ENCODE measurements at regions not wholly inside any gene's neighbourhood (a gene's known extent, or its start where the extent isn't known, plus 50 kb on each side); places are given as distances from the start of the nearest gene placed in this dataset.

DNA sequence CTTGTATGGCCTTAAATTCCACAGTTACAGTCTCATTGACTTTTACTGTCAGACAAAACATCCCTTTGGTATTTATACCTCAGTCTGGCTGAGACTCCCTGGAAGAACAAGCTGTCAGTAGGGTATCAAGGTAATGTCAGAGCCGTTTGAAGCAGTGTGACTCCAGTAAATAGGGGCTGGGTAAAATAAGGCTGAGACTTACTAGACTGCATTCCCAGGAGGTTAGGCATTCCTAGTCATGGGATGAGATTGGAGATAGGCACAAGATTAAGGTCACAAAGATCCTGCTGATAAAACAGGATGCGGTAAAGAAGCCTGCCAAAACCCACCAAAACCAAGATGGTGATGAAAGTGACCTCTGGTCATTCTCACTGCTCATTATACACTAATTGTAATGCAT lies 219.5 kb upstream of the SKOR2 start:
- DNase-seq (ENCODE audit: low spot score), result no peak

DNA sequence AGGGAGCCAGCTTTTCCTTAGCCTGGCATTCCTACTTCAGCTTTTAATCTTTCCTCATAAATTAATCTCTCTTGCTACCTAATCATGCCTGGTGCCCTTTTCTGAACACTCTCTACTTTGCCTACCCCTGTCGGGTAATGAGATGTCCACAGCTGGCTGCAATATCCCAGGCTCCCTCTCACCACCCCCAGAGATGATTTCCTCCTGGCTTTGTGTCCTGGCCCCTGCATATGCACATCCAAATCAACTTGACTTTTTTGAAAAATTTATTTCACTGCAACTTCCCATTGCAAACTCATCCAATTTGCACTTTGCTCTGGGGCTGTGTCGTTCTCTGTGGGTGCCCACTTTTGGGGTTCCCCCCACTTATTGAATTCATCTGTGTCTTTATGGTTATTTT lies 218.1 kb upstream of the SKOR2 start:
- DNase-seq (ENCODE audit: low spot score), result no peak

DNA sequence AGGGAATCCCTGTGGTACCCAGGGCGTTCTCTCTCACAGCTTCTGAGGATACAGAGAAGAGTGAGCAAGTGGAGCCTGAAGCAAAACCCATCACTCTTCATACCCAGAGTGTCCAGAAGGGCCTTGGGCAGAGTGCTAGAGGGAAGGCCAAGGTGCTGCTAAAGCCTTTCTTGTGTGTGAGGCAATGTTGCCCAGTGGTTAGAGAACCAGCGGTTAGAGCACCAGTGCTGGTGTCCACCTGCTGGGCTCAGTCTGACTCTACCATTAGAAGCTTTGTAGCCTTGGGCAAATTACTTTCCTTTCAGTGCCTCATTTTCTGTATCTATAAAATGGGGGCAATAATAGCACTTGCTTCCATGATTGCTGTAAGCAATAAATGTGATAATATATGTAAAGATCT lies 210.5 kb upstream of the SKOR2 start:
- no peak for DNase-seq (ENCODE audit: low spot score)

DNA sequence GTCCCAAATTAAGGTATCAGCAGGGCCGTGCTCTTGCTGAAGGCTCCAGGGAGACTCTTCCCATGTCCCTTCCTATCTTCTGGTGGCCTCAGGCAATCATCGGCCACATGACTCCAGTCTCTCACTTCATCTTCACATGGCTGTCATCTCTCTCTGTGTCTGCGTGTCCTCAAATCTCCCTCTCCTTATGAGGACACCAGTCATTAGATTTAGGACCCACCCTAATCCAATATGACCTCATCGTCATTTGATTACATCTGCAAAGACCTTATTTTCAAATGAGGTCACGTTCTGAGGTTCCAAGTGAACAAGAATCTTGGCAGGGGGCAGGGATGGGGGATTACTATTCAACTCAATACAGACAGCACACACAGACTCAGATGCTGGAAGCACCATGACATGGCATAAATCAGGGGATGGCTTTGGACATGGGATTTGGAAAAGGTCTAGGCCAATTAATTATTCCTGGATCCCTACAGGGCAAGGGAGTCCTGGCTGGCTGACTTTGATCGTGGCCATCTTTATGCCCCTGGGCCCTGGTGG lies 210.0 kb upstream of the SKOR2 start:
- DNase-seq (ENCODE audit: low spot score), result no peak

DNA sequence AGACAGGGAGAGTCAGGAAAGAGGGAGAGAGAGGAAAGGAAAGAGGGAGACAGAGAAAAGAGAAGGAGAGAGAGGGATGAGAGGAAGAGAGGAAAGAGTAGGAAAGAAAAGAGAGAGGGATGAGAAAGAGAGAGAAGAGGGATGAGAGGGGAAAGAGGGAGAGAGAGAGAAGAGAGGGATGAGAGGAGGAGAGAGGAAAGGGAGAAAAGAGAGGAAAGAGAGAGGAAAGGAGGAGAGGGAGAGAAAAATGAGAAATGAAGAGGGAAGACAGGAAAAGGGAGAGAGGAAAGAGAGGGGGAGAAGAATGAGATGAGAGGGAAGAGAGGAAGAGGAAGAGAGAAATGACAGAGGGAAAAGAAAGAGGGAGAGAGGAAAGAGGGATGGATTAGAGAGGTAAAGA lies 207.0 kb upstream of the SKOR2 start:
- DNase-seq (ENCODE audit: low spot score), result no peak

DNA sequence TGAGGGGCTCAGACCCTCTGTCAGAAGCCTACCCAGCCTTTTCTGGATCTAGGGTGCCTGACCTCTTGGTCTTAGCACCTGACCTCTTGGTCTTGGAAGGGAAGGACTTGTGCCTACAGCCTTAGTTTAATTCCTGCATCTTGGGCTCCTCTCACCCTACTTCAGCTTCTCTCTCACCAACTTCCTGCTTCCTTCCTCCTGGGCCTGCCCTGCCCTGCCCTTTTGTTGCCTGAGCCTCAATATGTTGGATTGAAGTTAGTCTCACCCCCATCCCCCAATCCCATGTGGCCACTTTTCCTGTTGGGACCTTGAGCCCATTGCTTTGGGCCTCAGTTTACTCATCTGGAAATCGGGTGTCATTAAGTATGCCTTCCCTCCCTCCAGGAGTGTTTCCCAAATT lies 206.2 kb upstream of the SKOR2 start:
- DNase-seq (ENCODE audit: low spot score), result no peak

DNA sequence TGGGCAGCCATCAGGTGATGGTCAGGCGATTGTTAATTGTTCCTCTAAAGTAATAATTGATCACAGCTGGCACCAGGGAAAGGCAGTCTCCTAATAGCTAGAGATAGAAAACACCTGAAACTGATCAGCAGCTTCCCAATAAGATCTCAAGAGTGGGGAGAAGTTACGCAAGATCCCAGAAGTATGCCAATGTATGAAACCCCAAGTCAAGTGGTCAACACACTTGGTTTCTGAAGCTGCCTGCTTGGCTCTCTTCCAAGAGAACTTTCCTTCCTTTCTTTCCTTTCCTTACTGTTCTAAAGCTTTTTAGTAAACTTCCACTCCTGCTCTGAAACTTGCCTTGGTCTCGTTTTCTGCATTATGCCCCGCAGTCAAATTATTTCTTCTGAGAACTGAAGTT lies 201.6 kb upstream of the SKOR2 start:
- no peak for DNase-seq (ENCODE audit: low spot score)

DNA sequence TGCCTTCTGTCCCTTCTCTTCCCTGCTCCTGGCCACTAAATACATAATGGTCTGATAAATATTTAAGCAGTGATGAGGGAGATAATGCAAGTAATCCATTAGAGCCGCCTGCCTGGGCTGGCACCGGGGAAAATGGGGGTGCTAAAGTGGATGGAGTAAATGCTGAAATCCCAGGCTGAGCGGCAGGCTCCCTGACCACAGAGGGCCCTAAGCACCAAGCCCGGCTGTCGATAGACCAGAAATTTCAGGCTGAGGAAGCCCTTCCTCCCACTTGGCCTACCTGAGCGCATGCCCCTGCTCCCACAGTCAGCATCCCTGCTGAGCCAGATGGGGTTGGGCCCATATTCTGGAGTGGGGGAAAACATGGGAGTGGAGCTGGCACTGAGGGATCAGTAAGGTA lies 197.5 kb upstream of the SKOR2 start:
- DNase-seq (ENCODE audit: low spot score), result no peak

DNA sequence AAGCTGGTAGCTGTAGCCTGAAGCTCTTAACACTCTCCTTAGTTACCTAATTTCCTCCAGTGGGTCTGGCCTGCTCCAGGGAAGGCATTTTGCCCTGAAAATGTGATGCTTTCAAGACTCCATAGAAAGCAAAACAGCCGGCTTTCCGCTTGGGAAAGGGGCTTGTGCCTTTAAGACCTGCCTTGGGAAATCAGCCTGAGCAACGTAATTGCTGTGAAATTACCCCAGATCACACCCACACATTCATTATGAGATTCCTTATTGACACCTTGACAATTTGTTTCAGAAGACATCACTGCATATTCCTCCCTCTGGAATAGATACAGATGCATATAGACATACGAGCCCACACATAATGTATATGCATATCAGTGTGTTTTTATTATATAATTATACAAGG lies 190.5 kb upstream of the SKOR2 start:
- no peak for DNase-seq (ENCODE audit: low spot score)

DNA sequence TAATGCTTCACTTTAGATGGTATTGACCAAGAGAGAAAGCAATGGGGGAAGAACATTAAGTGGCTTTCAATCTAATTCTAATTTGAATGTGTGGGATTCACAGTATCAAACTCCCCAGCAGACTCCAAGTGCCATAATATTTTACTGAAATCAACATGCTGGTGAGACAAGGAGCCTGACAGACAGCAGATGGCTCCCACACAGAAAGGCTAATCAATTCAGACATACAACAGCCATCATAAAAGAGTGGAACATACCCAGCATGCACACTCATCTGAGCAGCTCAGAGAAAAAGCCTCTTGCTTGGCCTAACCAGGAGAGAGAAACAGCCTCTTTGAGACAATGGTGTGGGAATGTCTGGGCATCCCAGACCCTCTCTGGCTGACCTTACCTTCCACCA lies 186.5 kb upstream of the SKOR2 start:
- no peak for DNase-seq (ENCODE audit: low spot score)

DNA sequence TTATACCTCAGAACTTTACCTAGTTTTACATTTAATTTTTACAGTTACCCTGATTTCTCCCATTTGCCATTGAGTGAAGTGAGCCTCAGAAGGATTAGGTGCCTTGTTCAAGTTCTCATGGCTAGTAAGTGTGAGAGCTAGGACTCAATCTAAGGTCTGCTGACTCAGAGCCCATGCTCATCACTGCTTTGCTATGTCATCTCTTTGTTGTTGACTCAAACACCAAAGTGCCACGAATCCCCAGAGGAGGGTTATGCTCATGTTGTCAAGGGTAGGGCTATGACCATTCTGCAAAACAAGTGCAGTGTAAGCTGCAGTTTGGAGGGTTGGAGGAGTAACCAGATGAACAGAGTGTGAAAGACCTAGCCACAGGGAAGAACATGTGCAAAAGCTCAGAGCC lies 185.4 kb upstream of the SKOR2 start:
- no peak for DNase-seq (ENCODE audit: low spot score)

DNA sequence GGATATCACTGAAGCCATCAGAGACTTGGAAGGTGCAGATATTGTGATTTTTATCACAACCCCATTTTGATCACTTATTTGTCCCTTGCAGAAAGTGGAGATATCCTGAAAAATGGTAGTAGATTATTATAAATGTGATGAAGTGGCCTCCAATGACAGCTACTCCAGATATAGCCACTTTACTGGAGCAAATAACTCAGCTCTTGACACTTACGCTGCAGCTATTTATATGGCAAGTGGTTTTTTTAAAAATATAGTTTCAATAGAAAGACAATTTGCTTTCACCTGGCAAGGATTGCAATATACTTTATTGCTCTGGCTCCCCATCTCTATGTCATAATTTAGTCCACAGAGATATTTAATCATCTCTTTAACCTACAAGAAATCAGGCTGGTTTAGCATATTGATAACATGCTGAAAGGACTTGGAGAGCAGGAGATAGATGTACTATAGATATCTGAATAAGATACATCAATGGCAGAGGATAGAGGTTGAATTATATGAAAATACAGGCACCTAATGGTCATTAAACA lies 182.8 kb upstream of the SKOR2 start:
- no peak for DNase-seq (ENCODE audit: low spot score)

DNA sequence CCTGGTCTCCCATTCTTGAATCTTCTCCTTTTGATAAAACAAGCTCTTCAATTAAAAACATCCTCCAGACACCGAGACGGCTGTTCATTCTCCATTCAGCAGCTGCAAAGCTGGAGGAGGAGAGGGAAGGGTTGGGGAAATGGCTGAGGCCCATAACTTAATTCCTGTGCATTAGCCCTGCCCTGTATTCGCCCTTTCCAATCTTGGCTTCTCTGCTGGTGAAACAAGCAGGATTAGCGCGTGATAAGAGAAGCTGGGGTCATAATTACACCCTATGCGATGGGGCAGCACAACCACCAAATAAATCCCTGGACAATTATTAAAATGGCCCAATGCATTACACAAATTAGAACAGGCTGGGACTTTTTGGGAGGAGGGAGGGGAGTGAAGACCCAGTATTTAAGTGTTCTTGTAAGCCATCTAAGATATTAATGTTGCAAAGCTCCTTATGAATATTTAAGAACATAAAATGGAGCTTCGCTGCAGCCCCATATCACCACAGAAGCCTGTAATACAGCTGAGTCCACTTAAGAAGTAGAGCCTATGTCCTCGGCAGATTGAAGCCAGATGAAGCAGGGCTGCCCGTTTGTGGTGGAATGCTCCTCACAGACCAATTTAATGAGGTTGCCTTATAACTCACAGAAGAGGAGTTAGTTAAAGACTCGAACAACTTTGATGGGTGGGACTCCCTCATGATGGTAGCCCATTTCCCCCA lies 176.6 kb upstream of the SKOR2 start:
- no peak for DNase-seq (ENCODE audit: low spot score)

DNA sequence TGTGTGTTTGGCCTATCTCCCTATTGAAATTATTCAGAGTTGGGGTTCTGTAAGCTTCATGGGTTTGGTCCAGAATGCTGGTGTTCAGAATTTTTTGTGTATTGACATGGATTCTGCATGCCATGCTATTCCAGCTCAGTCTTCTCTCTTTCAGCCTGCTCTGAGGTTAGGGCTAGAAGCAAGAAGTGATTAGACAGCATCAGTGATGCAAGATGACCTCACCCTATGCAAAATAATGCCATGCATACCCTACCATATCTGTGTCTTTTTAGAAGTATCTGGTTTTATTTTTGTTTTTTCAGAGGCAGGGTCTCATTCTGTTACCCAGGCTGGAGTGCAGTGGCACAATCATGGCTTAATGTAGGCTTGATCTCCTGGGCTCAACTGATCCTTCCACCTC lies 175.6 kb upstream of the SKOR2 start:
- no peak for DNase-seq (ENCODE audit: low spot score)

DNA sequence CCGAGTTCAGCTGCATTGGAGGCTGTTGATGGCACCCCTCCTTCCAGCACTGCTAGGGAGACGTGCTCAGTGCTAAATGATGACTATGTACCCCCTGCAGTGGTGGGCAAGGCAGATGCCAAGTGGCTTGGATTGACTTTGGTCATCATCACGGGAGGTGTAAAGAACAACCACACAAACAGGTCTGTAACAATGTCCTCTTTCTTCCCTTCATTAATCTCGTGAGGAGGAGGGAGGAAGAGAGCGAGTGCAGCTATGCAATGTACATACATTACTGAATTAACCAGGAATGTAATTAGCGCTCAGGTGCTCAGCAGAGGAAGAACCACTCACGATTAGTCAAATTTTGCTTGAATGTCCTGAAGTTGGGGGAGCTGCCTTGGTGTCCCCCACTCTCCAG lies 173.9 kb upstream of the SKOR2 start:
- no peak for DNase-seq (ENCODE audit: low spot score)

DNA sequence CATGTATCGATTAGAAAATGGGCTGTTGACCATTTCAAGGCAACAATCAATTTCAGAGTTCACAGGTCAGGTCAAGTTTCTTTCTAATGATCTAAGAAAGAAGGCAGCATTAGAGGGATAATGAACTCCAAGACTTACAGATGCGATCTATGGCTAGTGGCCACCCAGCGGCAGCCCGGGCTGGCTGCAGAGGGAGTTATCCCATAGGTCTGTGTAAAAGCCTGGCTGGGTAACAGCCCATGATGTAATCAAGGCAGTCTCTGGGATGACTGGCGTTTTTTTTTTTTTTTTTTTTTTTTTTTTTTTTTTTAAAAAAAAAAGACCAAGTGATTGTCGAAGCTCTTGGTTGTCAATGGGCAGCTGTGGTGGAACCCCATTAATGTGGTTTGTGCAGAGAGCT lies 171.1 kb upstream of the SKOR2 start:
- no peak for DNase-seq (ENCODE audit: low spot score)

DNA sequence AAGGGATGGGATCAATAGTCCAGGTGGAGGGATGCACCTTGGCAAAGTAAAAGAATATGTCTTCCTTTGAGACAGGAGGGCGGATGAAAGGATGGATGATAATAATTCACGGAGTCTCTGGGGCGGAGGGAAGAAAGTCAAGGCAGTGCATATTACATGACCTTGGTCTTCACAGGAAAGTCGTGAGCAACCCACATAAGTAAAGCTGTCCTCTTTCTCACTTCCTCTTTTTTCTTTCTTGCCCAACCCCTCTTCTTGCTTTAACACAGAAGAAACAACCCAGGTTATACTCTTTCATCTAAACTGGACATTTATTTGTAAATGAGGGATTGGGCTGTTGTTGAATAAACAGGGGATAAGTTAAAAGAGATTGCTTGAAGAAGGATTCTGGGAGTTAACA lies 168.7 kb upstream of the SKOR2 start:
- DNase-seq (ENCODE audit: low spot score), result no peak

DNA sequence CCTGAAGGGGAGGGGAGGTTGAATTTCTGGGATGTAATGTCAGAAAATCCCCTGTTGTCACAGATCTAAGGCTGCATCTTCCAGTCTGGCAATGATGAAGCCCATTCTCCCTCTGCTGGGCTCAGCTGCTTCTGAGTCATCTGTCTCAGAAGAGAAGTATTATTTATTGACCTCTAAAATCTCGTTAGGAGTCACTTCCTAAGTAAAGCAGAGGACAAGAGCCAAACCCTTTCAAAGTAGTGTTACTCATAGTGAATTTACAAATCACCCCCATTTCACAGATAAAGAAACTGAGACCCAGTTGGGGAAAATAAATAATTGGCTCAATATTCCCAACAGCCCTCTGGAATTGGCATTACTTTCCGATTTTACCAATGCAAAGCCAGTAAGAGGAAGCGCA lies 167.3 kb upstream of the SKOR2 start:
- no peak for DNase-seq (ENCODE audit: low spot score)

DNA sequence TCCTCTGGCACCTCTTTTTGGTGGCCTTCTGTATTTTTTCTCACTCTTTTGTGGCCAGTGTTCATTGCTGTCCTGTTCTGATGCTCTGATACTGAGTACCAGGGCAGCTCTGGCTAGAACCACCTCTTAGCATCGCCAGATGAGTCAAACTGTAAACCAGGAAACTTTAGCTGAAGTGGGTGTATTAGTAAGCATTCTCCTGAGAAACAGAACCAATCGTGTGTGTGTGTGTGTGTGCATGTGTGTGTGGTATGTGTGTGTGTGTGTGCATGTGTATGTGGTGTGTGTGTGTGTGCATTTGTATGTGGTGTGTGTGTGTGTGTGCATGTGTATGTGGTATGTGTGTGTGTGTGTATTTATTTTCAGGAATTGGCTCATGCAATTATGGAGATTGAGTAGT lies 166.3 kb upstream of the SKOR2 start:
- DNase-seq (ENCODE audit: low spot score), result no peak

DNA sequence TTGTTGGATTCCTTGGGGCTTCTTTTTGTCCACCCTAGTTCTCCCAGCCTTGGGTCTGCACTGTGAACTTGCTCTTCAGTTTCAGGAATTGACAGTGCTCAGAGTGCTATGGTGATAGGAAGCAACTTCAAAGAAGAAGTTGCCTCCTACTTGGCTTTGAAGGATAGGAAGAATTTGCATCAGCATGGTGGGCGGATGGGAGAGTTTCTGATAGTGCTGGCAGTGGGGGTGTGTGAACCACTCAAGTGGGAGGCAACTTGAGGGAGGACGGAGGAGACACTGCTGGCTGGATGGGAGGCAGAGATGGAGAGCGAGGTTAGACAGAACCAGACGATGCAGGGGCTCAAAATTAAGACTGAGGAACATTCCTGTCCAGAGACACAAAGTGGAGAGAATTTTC lies 164.4 kb upstream of the SKOR2 start:
- DNase-seq (ENCODE audit: low spot score), result no peak

DNA sequence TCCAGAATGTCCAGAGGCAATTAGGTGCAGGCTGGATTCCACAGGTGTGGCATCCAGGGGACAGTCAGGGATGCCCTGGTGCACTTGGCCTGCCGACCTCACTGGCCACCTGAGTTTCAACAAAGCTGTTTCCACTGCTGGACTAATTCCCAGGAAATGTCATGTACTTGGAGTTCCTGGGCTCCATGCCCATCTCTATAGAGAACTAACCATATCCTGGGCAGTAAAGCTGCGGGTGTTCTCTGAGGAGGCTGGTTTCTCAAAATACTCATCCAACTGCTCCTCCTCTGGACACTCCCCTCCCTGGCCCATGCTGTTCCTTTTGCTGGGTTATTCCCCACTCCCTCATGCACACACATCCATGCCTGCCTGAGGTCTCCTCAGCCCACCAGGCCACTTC lies 161.9 kb upstream of the SKOR2 start:
- no peak for DNase-seq (ENCODE audit: low spot score)

DNA sequence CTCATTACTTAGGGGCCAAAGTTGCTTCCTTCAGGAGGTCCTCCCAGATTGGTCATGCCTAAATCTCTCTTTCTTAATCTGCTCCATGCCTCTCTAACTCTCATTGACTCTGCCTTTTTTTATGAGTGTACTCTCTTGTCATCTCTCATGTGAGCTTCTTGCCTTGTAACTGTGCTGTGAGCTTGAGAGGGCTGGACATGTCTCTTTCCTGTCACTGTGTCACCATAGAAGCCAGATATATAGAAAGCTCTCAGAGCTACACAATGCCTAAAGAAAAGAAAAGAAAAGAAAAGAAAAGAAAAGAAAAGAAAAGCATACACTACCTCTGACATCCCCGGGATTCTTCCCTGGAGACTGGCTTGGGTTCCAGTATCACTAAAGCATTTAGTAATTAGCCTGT lies 161.5 kb upstream of the SKOR2 start:
- DNase-seq (ENCODE audit: low spot score), result no peak

DNA sequence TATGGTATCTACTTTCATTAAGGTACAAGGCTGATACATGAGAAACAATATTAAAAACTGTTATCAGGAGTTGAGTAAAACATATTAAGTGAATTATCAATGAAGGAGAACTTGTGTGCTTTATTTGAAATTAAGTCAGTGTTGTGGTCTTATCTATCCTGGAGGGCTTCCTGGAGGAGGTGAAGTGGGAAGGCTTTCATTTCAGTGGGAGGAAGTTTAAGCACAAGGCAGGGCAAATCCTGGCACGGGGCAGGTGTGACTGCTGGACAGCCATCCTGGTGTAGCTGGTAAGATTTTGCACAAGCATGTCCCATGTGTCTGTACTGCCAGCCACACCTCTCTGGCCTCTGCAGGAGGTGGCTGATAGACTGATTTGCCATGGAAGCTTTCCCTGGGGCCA lies 159.7 kb upstream of the SKOR2 start:
- no peak for DNase-seq (ENCODE audit: low spot score)

DNA sequence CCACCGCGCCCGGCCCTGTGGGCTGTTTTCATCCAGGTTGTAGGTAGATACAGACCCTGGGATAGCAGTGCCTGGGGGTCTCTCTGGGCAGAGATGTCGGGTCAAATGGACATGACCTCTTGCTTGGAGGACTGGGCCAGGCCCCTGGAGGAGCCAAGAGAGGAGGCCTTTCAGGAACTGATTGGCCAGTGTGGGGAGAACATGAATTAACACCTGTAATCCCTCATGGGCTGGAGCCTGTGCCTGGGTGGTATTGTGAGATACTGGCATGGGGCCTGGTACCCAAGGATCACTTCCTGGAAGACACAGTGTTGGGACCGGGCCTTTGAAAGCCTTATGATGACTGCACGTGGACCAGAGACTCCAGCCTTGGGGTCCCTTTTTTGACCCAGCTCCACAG lies 158.7 kb upstream of the SKOR2 start:
- DNase-seq (ENCODE audit: low spot score), result no peak
